KBM-7 (cell line): ENCODE measurements at regions not wholly inside any gene's neighbourhood (a gene's known extent, or its start where the extent isn't known, plus 50 kb on each side); places are given as distances from the start of the nearest gene placed in this dataset.
"Not testable (repeated sequence)": the region's sequence is repeated elsewhere in the genome, so short reads cannot be mapped to it uniquely, and the experiment has no call there.

Experiments used
- DNase-seq: peaks from one replicate; pipeline ENCODE4 v3.0.0-alpha.2; 2015
- in situ Hi-C: fragments of 300-500 bp; cut with MboI; formaldehyde crosslinking; loops from 2 replicates; pipeline ENCODE4 v1.14.3; 2020; ENCODE audit warnings: low sequenced_read_pairs, low pct_unique_long_range_greater_than_20kb, mixed read lengths

DNA sequence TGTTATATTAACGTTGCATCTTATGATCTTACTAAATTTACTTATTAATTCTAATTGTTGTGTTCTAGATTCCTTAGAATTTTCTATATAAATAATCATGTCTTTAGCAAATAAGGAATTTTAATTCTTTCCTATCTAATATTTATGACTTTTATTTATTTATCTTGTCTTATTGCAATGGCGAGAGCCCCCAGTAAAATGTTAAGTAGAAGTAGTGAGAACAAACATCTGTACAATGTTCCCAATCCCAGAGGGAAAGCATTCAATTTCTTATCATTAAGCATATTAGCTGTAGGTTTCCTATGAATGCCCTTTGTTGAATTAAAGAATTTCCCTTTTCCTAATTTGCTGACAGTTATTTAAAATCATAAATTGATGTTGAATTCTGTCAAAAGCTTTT is 203.7 kb upstream of the OTX2 start:
- in situ Hi-C loops, result no loop called here
- no peak for DNase-seq

GRCh38 chr14:57009585-57010515 is 199.6 kb upstream of the OTX2 start:
- in situ Hi-C loops, result no loop called here
- DNase-seq, result peak; percentile 61

GRCh38 chr14:57008534-57008933 is 198.3 kb upstream of the OTX2 start:
- in situ Hi-C loops, result no loop called here
- DNase-seq, result peak; percentile 0

DNA sequence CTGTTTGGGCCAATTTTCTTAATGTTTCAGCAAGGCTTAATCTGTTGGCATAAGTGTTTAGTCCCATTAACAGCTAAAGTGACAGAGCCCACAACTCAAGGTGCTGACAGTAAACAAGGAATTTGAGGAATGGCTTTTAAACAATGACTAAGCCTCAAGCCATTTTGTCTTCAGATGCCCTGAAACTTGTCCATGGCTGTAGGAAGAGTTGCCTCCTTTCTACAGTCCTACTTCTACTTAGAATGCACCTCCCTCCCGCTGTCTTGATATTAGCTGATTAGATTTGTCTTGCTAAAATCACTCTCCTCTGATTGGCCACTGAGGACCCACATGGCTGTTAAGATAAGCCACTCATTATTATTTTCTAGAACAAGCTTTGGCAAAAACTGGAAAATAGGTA is 188.4 kb upstream of the OTX2 start:
- in situ Hi-C loops, result no loop called here
- no peak for DNase-seq

- in situ Hi-C loops, result no loop called here
- DNase-seq, result no peak
Measured at GRCh38 chr14:56996721-56997399, 186.6 kb upstream of the OTX2 start.

DNA sequence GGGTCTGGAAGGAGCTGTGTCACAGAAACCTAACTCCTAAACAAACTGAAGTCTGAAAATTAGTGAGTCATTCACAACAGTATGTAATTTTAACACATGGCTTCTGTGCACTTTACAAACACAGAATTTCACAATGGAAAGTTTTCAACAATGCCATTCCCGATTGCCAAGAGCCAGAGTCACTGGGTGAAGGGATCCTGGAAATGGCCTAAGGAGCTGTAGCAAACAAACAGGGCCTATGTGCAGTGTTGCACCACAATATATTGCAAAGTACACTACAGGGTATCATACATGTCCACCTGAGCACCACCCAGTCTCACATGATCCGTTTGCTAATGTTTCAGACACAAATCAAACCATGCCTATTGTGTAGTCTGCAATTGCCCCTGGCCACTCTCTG is 184.7 kb upstream of the OTX2 start:
- in situ Hi-C loops, result no loop called here
- DNase-seq, result no peak

DNA sequence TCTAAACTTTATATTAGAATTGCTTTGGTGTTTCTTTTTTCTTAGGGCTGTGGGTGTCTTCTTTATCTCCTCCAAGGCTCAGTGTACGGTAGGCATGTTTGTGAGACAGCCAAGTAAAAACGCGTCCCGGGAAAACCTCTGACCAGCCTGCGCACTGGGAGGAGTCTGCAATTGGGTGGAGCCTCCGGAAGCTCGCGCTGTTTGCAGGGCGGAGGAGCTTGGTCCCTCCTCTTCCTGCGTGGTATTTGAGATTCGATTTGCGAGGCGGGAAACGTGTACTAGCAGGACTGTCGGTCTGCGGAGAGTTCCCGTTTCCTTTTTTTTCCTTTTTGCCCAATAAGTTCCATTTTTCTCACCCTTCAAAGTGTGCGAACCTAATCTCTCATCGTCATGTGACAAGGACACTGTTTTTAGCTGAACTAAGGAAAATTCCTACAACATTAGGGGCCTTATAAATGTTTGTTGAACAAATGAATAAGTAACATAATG is 182.1 kb upstream of the OTX2 start:
- DNase-seq, result no peak
- in situ Hi-C loops, result no loop called here

- DNase-seq, in situ Hi-C loops: not testable (repeated sequence)
Measured at GRCh38 chr14:56990991-56991627, 180.8 kb upstream of the OTX2 start.

DNA sequence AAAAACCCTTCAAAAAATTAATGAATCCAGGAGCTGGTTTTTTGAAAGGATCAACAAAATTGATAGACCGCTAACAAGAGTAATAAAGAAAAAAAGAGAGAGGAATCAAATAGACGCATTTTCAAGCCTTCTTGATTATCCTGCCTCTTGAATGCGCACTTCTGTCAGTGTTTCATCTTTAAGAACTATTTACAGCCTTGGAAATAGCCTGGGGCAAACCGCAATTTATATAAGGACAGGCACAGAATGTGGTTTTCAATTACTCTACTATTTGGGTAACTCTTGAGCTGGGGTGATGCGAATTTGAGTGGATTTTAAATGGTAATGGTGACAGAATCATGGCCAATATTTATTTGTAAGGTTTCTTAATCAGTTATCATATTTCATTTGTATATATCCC is 179.1 kb upstream of the OTX2 start:
- in situ Hi-C loops, result no loop called here
- no peak for DNase-seq

GRCh38 chr14:56979936-56980335 is 169.7 kb upstream of the OTX2 start:
- DNase-seq, result no peak
- in situ Hi-C loops, result no loop called here

- in situ Hi-C loops, result no loop called here
- no peak for DNase-seq
Measured at GRCh38 chr14:56976211-56976610, 165.9 kb upstream of the OTX2 start.

GRCh38 chr14:56975521-56975920 is 165.2 kb upstream of the OTX2 start:
- no peak for DNase-seq
- in situ Hi-C loops, result no loop called here

DNA sequence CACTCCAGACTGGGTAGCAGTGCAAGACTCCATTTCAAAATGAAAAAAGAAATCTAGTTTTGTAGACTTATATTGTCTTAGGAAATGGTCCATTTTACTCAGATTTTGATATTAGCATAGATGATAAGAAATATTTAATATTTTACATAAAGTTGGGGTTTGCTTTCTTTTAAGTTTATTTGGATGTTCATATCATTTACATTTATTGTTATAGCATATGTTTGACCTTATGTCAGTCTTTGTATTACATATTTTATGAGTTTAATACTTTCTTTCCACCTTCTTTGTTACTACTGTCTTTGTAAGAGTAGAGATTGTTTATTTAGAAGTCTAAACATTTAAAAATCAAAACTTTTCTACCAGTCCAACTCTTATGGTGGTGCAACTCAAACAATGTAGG is 162.7 kb upstream of the OTX2 start:
- in situ Hi-C loops, result no loop called here
- no peak for DNase-seq

DNA sequence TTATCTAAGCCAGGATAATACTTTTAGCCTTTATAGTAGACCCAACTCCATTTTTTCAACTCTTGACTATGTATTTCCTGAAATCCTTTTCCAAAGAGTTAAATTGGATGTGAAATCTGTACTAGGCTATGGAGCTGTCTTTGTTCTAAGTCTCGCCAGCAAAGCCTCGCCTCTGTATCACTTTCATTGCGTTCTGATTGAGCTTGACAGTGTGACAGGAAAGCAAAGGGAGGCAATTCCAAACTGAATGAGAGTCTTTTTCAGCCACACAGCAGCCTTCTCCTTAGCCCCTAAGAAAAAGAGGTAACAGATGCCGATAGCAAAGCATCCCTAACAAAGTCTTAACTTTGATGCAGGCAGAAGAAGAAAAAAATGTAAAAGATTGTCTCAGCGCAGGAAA is 154.6 kb upstream of the OTX2 start:
- no peak for DNase-seq
- in situ Hi-C loops, result no loop called here

GRCh38 chr14:56963381-56963780 is 153.1 kb upstream of the OTX2 start:
- in situ Hi-C loops, result no loop called here

DNA sequence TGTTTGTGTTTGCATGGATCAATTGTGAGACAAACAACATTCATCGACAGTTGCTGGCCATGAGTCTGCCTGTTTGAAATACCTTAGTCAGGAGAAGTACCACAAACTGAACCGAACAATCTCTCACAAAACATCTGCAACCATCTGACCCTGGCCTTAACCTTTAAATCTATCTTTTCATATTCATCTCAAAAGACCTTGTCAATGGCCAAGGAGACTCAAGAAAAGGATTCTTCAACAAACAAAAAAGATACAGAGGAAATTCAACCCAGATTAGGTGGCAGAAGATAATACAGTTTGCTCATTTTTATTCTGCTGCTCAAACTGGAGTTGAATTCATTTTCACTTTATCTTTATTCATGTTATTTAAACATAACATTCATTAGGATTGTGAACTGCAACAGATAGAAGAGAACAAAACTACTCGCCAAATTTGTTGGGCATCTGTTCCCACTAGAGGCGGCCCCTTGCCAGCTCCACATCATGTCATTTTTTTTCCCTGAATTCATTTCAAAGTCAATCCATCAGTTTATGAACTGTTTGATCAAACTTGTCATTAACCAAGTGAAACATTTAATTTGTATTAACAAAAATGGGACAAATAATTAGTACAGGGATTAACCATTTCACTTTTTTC is 152.3 kb upstream of the OTX2 start:
- DNase-seq, result no peak
- in situ Hi-C loops, result no loop called here

More at GRCh38 chr14:56963381-56963780, 153.1 kb upstream of the OTX2 start:
- no peak for DNase-seq

- in situ Hi-C loops, result no loop called here
Measured at GRCh38 chr14:56959869-56960268, 149.6 kb upstream of the OTX2 start.

DNA sequence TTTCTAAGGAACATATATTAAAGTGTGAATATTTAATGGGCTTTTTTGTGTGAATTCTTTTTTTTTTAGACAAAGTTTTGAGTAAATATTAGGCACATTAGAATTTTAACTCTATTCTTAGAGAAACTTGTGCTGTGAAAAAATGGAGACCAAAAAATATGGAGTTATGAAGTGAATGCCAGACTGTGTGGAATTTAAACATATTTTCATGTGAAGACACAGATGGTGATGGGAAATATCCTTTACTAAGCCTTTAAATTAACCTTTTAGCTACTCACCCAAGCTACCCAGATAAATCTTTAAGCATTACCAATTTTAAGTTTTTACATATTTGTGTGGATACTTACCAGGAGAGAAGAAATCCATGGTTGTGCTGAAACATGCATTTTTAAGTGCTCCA is 148.8 kb upstream of the OTX2 start:
- in situ Hi-C loops, result no loop called here
- DNase-seq, result no peak

More at GRCh38 chr14:56959869-56960268, 149.6 kb upstream of the OTX2 start:
- DNase-seq, result no peak

DNA sequence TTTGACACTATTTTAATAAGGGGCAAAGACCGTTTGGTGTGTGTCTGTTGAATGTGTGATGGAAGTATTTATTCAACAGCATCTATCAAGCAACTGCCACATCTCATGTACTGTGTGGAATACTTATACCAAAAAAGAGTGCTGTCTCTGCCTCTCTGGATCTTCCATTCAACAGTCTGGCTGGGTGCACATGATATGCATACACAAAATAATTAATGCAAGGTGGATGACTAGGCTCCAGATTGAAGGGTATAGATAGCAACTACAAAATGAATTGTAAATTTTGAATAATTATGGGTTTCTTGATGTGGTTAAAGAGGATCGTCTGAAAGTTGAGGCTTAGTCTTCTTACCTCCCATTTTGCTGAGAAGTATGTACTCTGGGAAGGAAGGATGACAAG is 145.9 kb upstream of the OTX2 start:
- DNase-seq, result no peak
- in situ Hi-C loops, result no loop called here
